ENCODE measurements at regions not wholly inside any gene's neighbourhood (a gene's known extent, or its start where the extent isn't known, plus 50 kb on each side); places are given as distances from the start of the nearest gene placed in this dataset.

- DNase-seq (ENCODE audit: low spot score) (no peak), ATAC-seq (no peak)
- intact Hi-C loops (cut with DNase I), result no loop called here
Observed at GRCh38 chr9:79929285-79929684, 357.5 kb downstream of the TLE4 start.

- intact Hi-C loops (cut with DNase I), result no loop called here
- ATAC-seq, result no peak
- DNase-seq (ENCODE audit: low spot score), result no peak
Observed at GRCh38 chr9:79928661-79929223, 357.0 kb downstream of the TLE4 start.

GRCh38 chr9:79925326-79925725, 353.6 kb downstream of the TLE4 start:
- intact Hi-C loops (cut with DNase I), result no loop called here
- ATAC-seq, result no peak
- DNase-seq (ENCODE audit: low spot score), result no peak

- no peak for DNase-seq (ENCODE audit: low spot score)
- ATAC-seq, result no peak
- intact Hi-C loops (cut with DNase I), result no loop called here
Observed at GRCh38 chr9:79924836-79925235, 353.1 kb downstream of the TLE4 start.

- intact Hi-C loops (cut with DNase I), result no loop called here
- DNase-seq (ENCODE audit: low spot score), result no peak
- ATAC-seq, result no peak
Observed at GRCh38 chr9:79917421-79917820, 345.7 kb downstream of the TLE4 start.

GRCh38 chr9:79913867-79914266, 342.1 kb downstream of the TLE4 start:
- DNase-seq (ENCODE audit: low spot score) (no peak), ATAC-seq (no peak)
- intact Hi-C loops (cut with DNase I), result no loop called here

GRCh38 chr9:79912318-79913070, 340.7 kb downstream of the TLE4 start:
- DNase-seq (ENCODE audit: low spot score), result no peak
- intact Hi-C loops (cut with DNase I), result no loop called here
- ATAC-seq, result no peak

GRCh38 chr9:79911724-79912123, 340.0 kb downstream of the TLE4 start:
- no peak for ATAC-seq
- intact Hi-C loops (cut with DNase I), result no loop called here
- DNase-seq (ENCODE audit: low spot score), result no peak

- ATAC-seq (no peak), DNase-seq (ENCODE audit: low spot score) (no peak)
- intact Hi-C loops (cut with DNase I), result no loop called here
Observed at GRCh38 chr9:79902825-79903600, 331.2 kb downstream of the TLE4 start.

- ATAC-seq, result no peak
Observed at GRCh38 chr9:79900754-79901153, 329.0 kb downstream of the TLE4 start.

GRCh38 chr9:79896390-79896980, 324.7 kb downstream of the TLE4 start:
- intact Hi-C loops (cut with DNase I), result no loop called here
- DNase-seq (ENCODE audit: low spot score) (no peak), ATAC-seq (no peak)

More at GRCh38 chr9:79900754-79901153, 329.0 kb downstream of the TLE4 start:
- no peak for DNase-seq (ENCODE audit: low spot score)
- intact Hi-C loops (cut with DNase I), result no loop called here

GRCh38 chr9:79895232-79895631, 323.5 kb downstream of the TLE4 start:
- DNase-seq (ENCODE audit: low spot score) (no peak), ATAC-seq (no peak)
- intact Hi-C loops (cut with DNase I), result no loop called here

GRCh38 chr9:79889369-79889768, 317.6 kb downstream of the TLE4 start:
- DNase-seq (ENCODE audit: low spot score) (no peak), ATAC-seq (no peak)
- intact Hi-C loops (cut with DNase I), result no loop called here

GRCh38 chr9:79885093-79885857, 313.5 kb downstream of the TLE4 start:
- ATAC-seq (no peak), DNase-seq (ENCODE audit: low spot score) (no peak)
- intact Hi-C loops (cut with DNase I), result no loop called here

- DNase-seq (ENCODE audit: low spot score), result no peak
- intact Hi-C loops (cut with DNase I), result no loop called here
- ATAC-seq, result peak; percentile 34
Observed at GRCh38 chr9:79884546-79884945, 312.8 kb downstream of the TLE4 start.

GRCh38 chr9:79883073-79883645, 311.4 kb downstream of the TLE4 start:
- ATAC-seq (no peak), DNase-seq (ENCODE audit: low spot score) (no peak)
- intact Hi-C loops (cut with DNase I), result no loop called here

- no peak for ATAC-seq
- no peak for DNase-seq (ENCODE audit: low spot score)
- intact Hi-C loops (cut with DNase I), result no loop called here
Observed at GRCh38 chr9:79880626-79881025, 308.9 kb downstream of the TLE4 start.

- DNase-seq (ENCODE audit: low spot score), result no peak
- ATAC-seq, result no peak
- intact Hi-C loops (cut with DNase I), result no loop called here
Observed at GRCh38 chr9:79877943-79878602, 306.3 kb downstream of the TLE4 start.
